PC-3 (cell line): ENCODE measurements at regions not wholly inside any gene's neighbourhood (a gene's known extent, or its start where the extent isn't known, plus 50 kb on each side); places are given as distances from the start of the nearest gene placed in this dataset.

Source experiments
- CTCF ChIP-seq: fragments of 300-600 bp; sonication (generic); conservative IDR thresholded peaks from 2 replicates; pipeline ENCODE4 v1.5.1; 2017; ENCODE audit warnings: antibody characterized with exemption, low read depth, mild to moderate bottlenecking, low read length
- EZH2 ChIP-seq: fragments of 300-600 bp; sonication (generic); IDR thresholded peaks from one replicate; pipeline ENCODE4 v1.6.1; 2017; ENCODE audit warnings: antibody characterized with exemption, mild to moderate bottlenecking, low read length; ENCODE audit not compliant: unreplicated experiment

DNA sequence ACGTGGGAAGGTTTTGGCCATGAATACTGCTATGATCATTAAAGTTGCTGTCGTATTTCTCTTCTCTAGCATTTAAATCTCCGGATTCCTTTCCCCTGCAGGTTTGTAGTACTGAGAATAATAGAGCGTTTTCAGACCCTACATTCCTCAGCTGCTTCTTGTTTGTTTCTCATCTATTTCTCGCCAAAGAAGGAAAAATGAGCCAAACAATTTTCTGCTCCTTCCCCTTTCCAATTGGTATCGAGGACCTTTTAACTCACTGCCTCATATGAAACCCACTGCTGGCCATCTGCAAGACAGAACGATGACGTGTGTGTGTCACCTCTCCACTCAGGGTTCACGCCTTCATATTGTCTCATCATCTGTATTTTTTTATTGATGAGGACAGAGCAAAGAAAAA lies 689.4 kb upstream of the WWC1 start:
- no peak for TF ChIP-seq EZH2
- no peak for TF ChIP-seq CTCF
